Small intestine (tissue), 7 donors: ENCODE measurements at regions not wholly inside any gene's neighbourhood (a gene's known extent, or its start where the extent isn't known, plus 50 kb on each side); places are given as distances from the start of the nearest gene placed in this dataset.
"Not testable (repeated sequence)": the region's sequence is repeated elsewhere in the genome, so short reads cannot be mapped to it uniquely, and the experiment has no call there.

Experiments
- DNase-seq, 2 donors: peaks; one replicate each; pipeline versions ENCODE4 v3.0.0 to v3.0.0-alpha.2; 2013
- FAIRE-seq: peaks from 2 replicates; lab custom pipeline; 2012; peaks lifted over from hg19 to GRCh38; lab: Jason Lieb, UNC
- H3K27ac ChIP-seq, 3 donors: one replicate each; pipeline ENCODE4 v1.5.1; 2013; ENCODE audit warnings: low read length in 2 of 3, mild to moderate bottlenecking in 2 of 3, control low read depth in 1 of 3, inconsistent platforms in 1 of 3, low read depth in 1 of 3, moderate library complexity in 1 of 3
- H3K27me3 ChIP-seq, 3 donors: one replicate each; pipeline ENCODE4 v1.6.1; 2013; ENCODE audit warnings: low read length in 3 of 3, inconsistent platforms in 1 of 3; ENCODE audit not compliant: control insufficient read depth in 3 of 3, insufficient read depth in 3 of 3
- H3K36me3 ChIP-seq, 3 donors: one replicate each; pipeline ENCODE4 v1.6.1; 2013; ENCODE audit warnings: low read length in 3 of 3, inconsistent platforms in 1 of 3, low read depth in 1 of 3, mild to moderate bottlenecking in 1 of 3, moderate library complexity in 1 of 3; ENCODE audit not compliant: control insufficient read depth in 3 of 3, insufficient read depth in 2 of 3
- H3K4me1 ChIP-seq, 3 donors: one replicate each; pipeline ENCODE4 v1.6.1; 2013; ENCODE audit warnings: low read length in 2 of 3, inconsistent platforms in 1 of 3, low read depth in 1 of 3, mild to moderate bottlenecking in 1 of 3, moderate library complexity in 1 of 3; ENCODE audit not compliant: control insufficient read depth in 3 of 3, insufficient read depth in 2 of 3
- H3K4me3 ChIP-seq, 3 donors: one replicate each; pipeline ENCODE4 v1.5.1; 2013; ENCODE audit warnings: low read length in 3 of 3, control low read depth in 1 of 3, inconsistent platforms in 1 of 3, low read depth in 1 of 3, mild to moderate bottlenecking in 1 of 3, moderate library complexity in 1 of 3
- H3K9me3 ChIP-seq, 2 donors: one replicate each; pipeline ENCODE4 v1.6.1; 2013; ENCODE audit warnings: low read depth in 1 of 2, low read length in 1 of 2; ENCODE audit not compliant: control insufficient read depth in 2 of 2, insufficient read depth in 1 of 2
- WGBS, 3 donors: extraction: QIAGEN DNeasy Blood & Tissue Kit; methylation state at CpG; one replicate each; pipeline ENCODE4 v1.1.7; 2013; 5-methylcytosine and 5-hydroxymethylcytosine counted together
- donor health status: healthy with polysubstance abuse.
- donor health status: control.
- donor health status: control.
- donor health status: Bipolar disorder and iron deficiency.
- donor health status: healthy.

GRCh38 chr12:13405961-13406703, 209.6 kb downstream of the EMP1 start:
- FAIRE-seq = no peak
- H3K27me3 ChIP-seq = peaks cover 0 to 13% (median 0%) of the 10 kb centered on the region in 3 donors
- no peak for DNase-seq
- H3K4me3 ChIP-seq = no peak overlapping the region
- peaks cover 0 to 7% of the 10 kb centered on the region in 2 donors for H3K9me3 ChIP-seq
- no peaks in the 10 kb centered on the region for H3K4me1 ChIP-seq
- H3K27ac ChIP-seq = no peak overlapping the region
- 81 to 91% (median 84%) methylated on average over 5 of the region's 5 CpGs for WGBS, 3 donors
- no peaks in the 10 kb centered on the region for H3K36me3 ChIP-seq

GRCh38 chr12:13404631-13405473, 208.3 kb downstream of the EMP1 start:
- H3K27ac ChIP-seq = no peak overlapping the region
- FAIRE-seq (no peak), DNase-seq (peak in 1 of 2 donors; percentile 76)
- no peaks in the 10 kb centered on the region for H3K9me3 ChIP-seq
- no peaks in the 10 kb centered on the region for H3K4me1 ChIP-seq
- peak overlapping the region in 1 of 3 donors; percentile 28 for H3K4me3 ChIP-seq
- H3K36me3 ChIP-seq = no peaks in the 10 kb centered on the region
- H3K27me3 ChIP-seq = peaks cover 0 to 13% (median 0%) of the 10 kb centered on the region in 3 donors
- WGBS, 3 donors = 11 to 61% (median 30%) methylated on average over 13 of the region's 13 CpGs

GRCh38 chr12:13404111-13404628, 207.6 kb downstream of the EMP1 start:
- peaks cover 0 to 13% (median 0%) of the 10 kb centered on the region in 3 donors for H3K27me3 ChIP-seq
- no peak overlapping the region for H3K27ac ChIP-seq
- no peaks in the 10 kb centered on the region for H3K9me3 ChIP-seq
- no peak overlapping the region for H3K4me3 ChIP-seq
- no peaks in the 10 kb centered on the region for H3K36me3 ChIP-seq
- no peak for FAIRE-seq
- 49 to 64% (median 50%) methylated on average over 6 of the region's 6 CpGs for WGBS, 3 donors
- DNase-seq = no peak
- H3K4me1 ChIP-seq = no peaks in the 10 kb centered on the region

- not testable (repeated sequence) for DNase-seq, H3K27ac ChIP-seq, H3K27me3 ChIP-seq, FAIRE-seq, H3K4me1 ChIP-seq, H3K36me3 ChIP-seq, H3K4me3 ChIP-seq, H3K9me3 ChIP-seq
- whole genome bisulfite sequencing, 3 donors = 64 to 81% (median 72%) methylated on average over 1 to 2 of the region's 2 CpGs
Measured at GRCh38 chr12:13391375-13391774, 194.8 kb downstream of the EMP1 start.

- Histone ChIP-seq H3K27ac (no peak overlapping the region), H3K4me3 (no peak overlapping the region), H3K4me1 (peaks cover 3 to 14% (median 6%) of the 10 kb centered on the region in 3 donors), H3K9me3 (no peaks in the 10 kb centered on the region), H3K27me3 (no peaks in the 10 kb centered on the region), H3K36me3 (no peaks in the 10 kb centered on the region)
- WGBS, 3 donors = 67 to 84% (median 75%) methylated on average over 7 of the region's 7 CpGs
- FAIRE-seq (no peak), DNase-seq (no peak)
Measured at GRCh38 chr12:13390918-13391317, 194.4 kb downstream of the EMP1 start.

- H3K36me3 ChIP-seq = no peaks in the 10 kb centered on the region
- H3K9me3 ChIP-seq = no peaks in the 10 kb centered on the region
- no peak overlapping the region for H3K4me3 ChIP-seq
- peak overlapping the region in 1 of 3 donors; percentile 71 for H3K27ac ChIP-seq
- FAIRE-seq (peak; percentile 39), DNase-seq (peak; percentile 24 to 97)
- no peaks in the 10 kb centered on the region for H3K27me3 ChIP-seq
- H3K4me1 ChIP-seq = peaks cover 3 to 17% (median 6%) of the 10 kb centered on the region in 3 donors
- WGBS, 3 donors = 13 to 44% (median 21%) methylated on average over 10 of the region's 10 CpGs
Measured at GRCh38 chr12:13390381-13390861, 193.9 kb downstream of the EMP1 start.

- DNase-seq (peak; percentile 55 to 69), FAIRE-seq (peak; percentile 30)
- H3K4me3 ChIP-seq = no peak overlapping the region
- H3K4me1 ChIP-seq = peaks cover 3 to 29% (median 9%) of the 10 kb centered on the region in 3 donors
- WGBS, 3 donors = 14 to 54% (median 32%) methylated on average over 6 of the region's 6 CpGs
- peaks cover 0 to 5% of the 10 kb centered on the region in 2 donors for H3K9me3 ChIP-seq
- no peaks in the 10 kb centered on the region for H3K36me3 ChIP-seq
- no peaks in the 10 kb centered on the region for H3K27me3 ChIP-seq
- peak overlapping the region in 1 of 3 donors; percentile 71 for H3K27ac ChIP-seq
Measured at GRCh38 chr12:13387101-13387500, 190.6 kb downstream of the EMP1 start.
